Duodenal mucosa (tissue), 2 donors: ENCODE measurements at regions not wholly inside any gene's neighbourhood (a gene's known extent, or its start where the extent isn't known, plus 50 kb on each side); places are given as distances from the start of the nearest gene placed in this dataset.

ENCODE experiments used
- H3K27ac ChIP-seq: one replicate; pipeline ENCODE4 v1.7.0; 2013; ENCODE audit warnings: low read depth, low read length
- H3K27me3 ChIP-seq, 2 donors: one replicate each; pipeline ENCODE4 v1.7.0; 2013; ENCODE audit warnings: low read length in 2 of 2, control low read depth in 1 of 2; ENCODE audit not compliant: insufficient read depth in 2 of 2, control insufficient read depth in 1 of 2
- H3K36me3 ChIP-seq, 2 donors: one replicate each; pipeline ENCODE4 v1.7.0; 2013; ENCODE audit warnings: low read length in 2 of 2, control low read depth in 1 of 2; ENCODE audit not compliant: insufficient read depth in 2 of 2, control insufficient read depth in 1 of 2
- H3K4me1 ChIP-seq, 2 donors: one replicate each; pipeline ENCODE4 v1.7.0; 2013; ENCODE audit warnings: low read length in 2 of 2, control low read depth in 1 of 2; ENCODE audit not compliant: insufficient read depth in 2 of 2, control insufficient read depth in 1 of 2
- H3K4me3 ChIP-seq, 2 donors: one replicate each; pipeline ENCODE4 v1.7.0; 2013; ENCODE audit warnings: low read length in 2 of 2, low read depth in 1 of 2
- H3K9ac ChIP-seq, 2 donors: one replicate each; pipeline ENCODE4 v1.7.0; 2013; ENCODE audit warnings: low read length in 2 of 2, low read depth in 1 of 2
- H3K9me3 ChIP-seq, 2 donors: one replicate each; pipeline ENCODE4 v1.7.0; 2013; ENCODE audit warnings: low read length in 2 of 2, control low read depth in 1 of 2; ENCODE audit not compliant: control insufficient read depth in 1 of 2

DNA sequence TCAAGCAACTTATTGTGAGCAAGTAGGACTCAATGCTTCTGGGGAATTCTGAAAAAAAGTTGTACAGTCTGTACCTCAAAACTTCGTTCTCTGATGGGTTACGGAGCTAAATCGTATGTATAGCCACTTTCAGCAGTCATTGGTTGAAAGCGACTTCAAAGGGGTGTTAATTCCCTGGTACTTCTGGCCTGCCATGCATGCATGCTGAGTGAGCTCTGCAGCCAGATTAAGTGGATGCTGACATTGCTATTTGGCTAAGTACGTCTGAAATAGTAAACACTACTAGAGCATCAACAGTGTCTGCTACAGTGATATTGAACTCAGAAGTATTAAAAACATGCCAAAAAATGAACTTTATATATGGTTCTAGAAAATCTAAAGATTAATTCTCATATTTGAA is 1183.1 kb upstream of the PCDH20 start:
- H3K4me1 ChIP-seq = no peaks in the 10 kb centered on the region
- H3K9me3 ChIP-seq = peaks cover 0 to 6% of the 10 kb centered on the region in 2 donors
- H3K27me3 ChIP-seq = no peaks in the 10 kb centered on the region
- no peak overlapping the region for H3K27ac ChIP-seq
- no peak overlapping the region for H3K4me3 ChIP-seq
- H3K9ac ChIP-seq = no peak overlapping the region
- no peaks in the 10 kb centered on the region for H3K36me3 ChIP-seq

DNA sequence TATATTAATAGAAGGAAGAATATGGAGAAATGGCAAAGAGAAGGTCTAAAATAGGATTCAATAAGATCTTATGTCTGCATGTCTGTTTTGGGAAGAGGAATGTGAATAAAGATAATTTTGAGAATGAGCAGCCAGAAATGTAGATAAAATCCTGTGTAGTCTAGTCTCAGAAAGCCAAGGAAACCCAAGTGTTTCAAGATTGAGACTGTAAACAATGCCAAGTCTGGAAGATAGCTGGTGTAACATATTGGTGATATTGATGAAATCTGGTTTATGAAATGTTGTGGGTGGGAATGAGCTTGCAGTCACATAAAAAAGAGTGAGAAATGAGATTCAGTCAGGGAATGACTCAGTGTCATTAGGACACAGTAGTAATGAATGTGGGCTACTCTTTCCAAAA is 1180.3 kb upstream of the PCDH20 start:
- H3K4me1 ChIP-seq = no peaks in the 10 kb centered on the region
- H3K9ac ChIP-seq = no peak overlapping the region
- no peaks in the 10 kb centered on the region for H3K27me3 ChIP-seq
- H3K36me3 ChIP-seq = no peaks in the 10 kb centered on the region
- H3K9me3 ChIP-seq = no peaks in the 10 kb centered on the region
- no peak overlapping the region for H3K27ac ChIP-seq
- no peak overlapping the region for H3K4me3 ChIP-seq

DNA sequence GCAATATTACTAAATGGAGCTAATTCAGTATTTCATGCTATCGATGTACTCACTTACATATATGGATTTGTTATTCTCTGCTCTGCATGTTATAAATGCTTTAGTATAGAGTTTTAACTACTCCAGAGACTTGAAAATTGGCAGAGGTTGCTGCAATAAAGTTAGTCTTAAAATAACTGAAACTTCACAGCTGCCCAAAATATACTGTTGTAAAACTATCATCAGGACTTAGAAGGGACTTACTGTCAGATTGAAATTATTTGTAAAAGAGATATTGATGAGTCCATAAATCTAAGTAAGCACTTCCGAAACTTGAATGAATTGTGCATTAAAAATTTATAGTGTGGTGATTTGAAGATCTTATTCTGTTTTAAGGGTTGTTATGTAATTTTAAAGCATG is 1178.2 kb upstream of the PCDH20 start:
- Histone ChIP-seq H3K9ac (no peak overlapping the region), H3K9me3 (no peaks in the 10 kb centered on the region), H3K27me3 (no peaks in the 10 kb centered on the region), H3K4me1 (no peaks in the 10 kb centered on the region), H3K27ac (no peak overlapping the region), H3K36me3 (no peaks in the 10 kb centered on the region), H3K4me3 (no peak overlapping the region)

DNA sequence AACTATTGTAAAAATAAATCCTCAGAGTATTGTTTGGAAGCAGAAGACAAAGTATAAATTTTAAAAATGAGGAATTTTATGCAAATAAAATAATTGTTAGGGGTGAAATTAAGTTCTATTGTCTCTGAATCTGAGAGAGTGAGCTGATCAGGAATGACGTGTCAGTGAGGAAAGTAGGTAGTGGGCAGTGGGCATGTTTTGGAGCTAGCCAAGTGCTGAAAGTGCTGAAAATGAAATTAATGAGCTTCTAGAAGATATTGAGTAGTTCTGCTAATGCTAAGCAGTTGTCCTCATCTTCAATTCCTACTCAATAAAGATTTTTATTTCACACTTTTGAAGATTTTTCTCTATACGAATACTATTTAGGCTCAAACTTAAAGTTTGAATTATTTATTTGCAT is 1167.8 kb upstream of the PCDH20 start:
- no peaks in the 10 kb centered on the region for H3K27me3 ChIP-seq
- no peak overlapping the region for H3K27ac ChIP-seq
- H3K9ac ChIP-seq = no peak overlapping the region
- no peaks in the 10 kb centered on the region for H3K4me1 ChIP-seq
- no peaks in the 10 kb centered on the region for H3K36me3 ChIP-seq
- H3K9me3 ChIP-seq = peaks cover 0 to 3% of the 10 kb centered on the region in 2 donors
- H3K4me3 ChIP-seq = no peak overlapping the region

DNA sequence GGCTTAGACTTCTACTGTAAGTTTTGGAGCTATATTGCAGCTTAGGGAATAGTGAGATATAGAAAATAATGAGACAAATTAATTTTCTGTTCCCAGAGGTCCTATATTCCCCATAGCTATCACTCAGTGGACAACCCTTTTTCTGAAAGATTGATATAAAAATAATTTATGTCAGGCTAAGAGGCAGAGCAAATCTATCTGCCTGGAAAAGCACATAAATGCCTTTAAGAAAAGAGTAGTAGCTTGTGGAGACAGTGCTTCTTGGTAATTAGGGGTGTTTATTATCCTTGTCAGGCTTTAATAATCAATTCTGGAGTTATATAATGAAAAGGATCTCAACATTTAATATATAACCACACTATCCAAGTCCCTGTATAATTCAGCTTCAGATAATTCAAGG is 1162.8 kb upstream of the PCDH20 start:
- H3K9me3 ChIP-seq = no peaks in the 10 kb centered on the region
- no peak overlapping the region for H3K4me3 ChIP-seq
- no peaks in the 10 kb centered on the region for H3K27me3 ChIP-seq
- no peak overlapping the region for H3K9ac ChIP-seq
- no peaks in the 10 kb centered on the region for H3K4me1 ChIP-seq
- no peaks in the 10 kb centered on the region for H3K36me3 ChIP-seq
- H3K27ac ChIP-seq = no peak overlapping the region

DNA sequence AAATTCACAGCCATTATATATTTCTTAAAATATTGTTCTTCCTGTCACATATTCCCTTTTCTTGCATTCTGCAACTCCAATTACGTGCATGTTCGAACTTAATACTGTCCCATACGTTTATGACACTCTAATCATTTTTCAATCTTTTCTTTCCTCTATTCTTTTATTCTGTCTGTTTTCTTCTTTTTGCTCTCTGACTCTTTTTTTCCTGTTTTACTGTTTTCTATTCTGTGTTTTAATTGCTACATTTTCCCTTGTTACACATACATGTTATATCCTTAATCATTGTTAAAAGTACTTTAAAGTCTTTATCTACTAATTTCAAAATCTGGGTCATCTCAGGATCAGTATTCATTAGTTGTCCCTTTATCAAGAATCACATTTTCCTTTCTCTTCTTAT is 1149.1 kb upstream of the PCDH20 start:
- Histone ChIP-seq H3K4me3 (no peak overlapping the region), H3K4me1 (no peaks in the 10 kb centered on the region), H3K27me3 (no peaks in the 10 kb centered on the region), H3K9me3 (peaks cover 0 to 7% of the 10 kb centered on the region in 2 donors), H3K9ac (no peak overlapping the region), H3K27ac (no peak overlapping the region), H3K36me3 (no peaks in the 10 kb centered on the region)

DNA sequence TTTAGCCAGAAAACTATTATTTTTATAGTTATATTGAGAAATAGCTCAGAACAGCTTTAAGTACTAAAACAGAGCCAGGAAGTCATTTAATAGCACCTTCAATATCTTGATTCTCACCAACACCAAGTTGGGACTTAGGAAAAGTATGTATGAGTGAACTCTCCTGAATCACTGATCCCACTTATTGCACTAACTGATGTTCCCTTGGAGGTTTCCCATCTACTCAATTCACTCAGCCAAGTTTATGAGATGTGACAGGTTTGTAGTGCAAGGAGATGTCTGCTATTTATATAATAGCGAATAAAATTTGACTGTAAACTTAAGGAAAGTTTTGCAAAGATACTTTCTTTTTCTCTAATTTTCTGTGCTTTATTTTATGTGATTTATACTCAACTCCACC is 1147.6 kb upstream of the PCDH20 start:
- Histone ChIP-seq H3K36me3 (no peaks in the 10 kb centered on the region), H3K27me3 (no peaks in the 10 kb centered on the region), H3K27ac (no peak overlapping the region), H3K9ac (no peak overlapping the region), H3K9me3 (peaks cover 0 to 7% of the 10 kb centered on the region in 2 donors), H3K4me3 (no peak overlapping the region), H3K4me1 (no peaks in the 10 kb centered on the region)

DNA sequence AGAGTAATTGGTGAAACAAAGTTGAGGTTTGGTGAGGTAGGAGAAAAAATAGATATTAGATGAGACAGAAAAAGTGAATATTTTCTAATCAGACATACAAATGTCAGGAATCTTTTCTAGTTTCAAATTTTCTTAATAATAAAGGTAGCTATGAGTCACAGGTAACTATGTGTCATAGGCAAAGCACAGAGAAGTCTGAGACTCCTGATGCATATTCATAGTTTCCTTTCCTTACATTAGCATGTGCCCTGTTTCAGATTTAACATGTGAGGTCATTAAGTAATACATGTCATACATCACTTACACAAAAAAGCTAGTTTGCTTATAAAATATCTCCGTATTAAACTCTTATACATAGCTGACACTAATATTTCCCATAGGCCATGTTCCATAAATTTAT is 1141.3 kb upstream of the PCDH20 start:
- Histone ChIP-seq H3K27me3 (no peaks in the 10 kb centered on the region), H3K27ac (no peak overlapping the region), H3K36me3 (no peaks in the 10 kb centered on the region), H3K9me3 (no peaks in the 10 kb centered on the region), H3K4me1 (no peaks in the 10 kb centered on the region), H3K9ac (no peak overlapping the region), H3K4me3 (no peak overlapping the region)

DNA sequence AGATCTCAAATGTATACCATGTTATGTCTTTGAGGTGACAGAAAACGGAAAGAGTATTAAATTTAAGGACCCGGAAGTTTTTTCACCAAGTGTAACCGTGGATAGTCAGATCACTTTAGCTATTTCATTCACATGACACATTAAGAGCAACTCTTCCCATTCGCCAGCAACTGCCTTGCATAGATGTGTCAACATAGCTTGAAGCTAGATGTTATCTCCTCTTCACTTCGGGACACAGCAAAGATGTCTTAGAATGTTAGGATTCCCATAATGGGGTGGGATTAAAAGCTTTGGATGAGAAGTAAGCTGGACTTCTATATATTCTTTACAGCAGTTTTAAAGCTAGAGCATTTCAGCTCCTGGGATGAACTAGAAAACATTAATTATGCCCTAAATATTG is 1135.9 kb upstream of the PCDH20 start:
- H3K27ac ChIP-seq = no peak overlapping the region
- H3K4me1 ChIP-seq = no peaks in the 10 kb centered on the region
- H3K27me3 ChIP-seq = no peaks in the 10 kb centered on the region
- H3K9ac ChIP-seq = no peak overlapping the region
- no peaks in the 10 kb centered on the region for H3K36me3 ChIP-seq
- no peak overlapping the region for H3K4me3 ChIP-seq
- no peaks in the 10 kb centered on the region for H3K9me3 ChIP-seq

DNA sequence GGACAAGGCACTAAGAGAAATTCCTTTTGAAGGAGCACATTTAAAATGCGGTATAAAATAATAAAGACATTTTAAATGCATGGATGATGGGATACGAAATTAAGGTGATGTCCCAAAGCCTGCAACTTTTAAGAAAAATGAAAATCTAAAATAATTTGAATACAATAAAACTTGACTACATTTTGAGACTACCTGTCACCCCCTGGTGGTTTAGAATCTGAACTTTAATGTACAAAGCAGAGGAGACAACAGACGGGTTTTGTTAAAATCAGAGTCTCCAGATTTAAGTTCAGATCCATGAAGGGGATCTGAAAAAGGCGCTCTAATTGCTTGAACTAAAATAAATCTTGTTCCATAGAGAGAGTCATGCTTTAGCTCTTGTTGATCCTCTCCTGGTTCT is 1129.3 kb upstream of the PCDH20 start:
- Histone ChIP-seq H3K27me3 (no peaks in the 10 kb centered on the region), H3K4me1 (no peaks in the 10 kb centered on the region), H3K27ac (no peak overlapping the region), H3K9ac (no peak overlapping the region), H3K9me3 (no peaks in the 10 kb centered on the region), H3K4me3 (no peak overlapping the region), H3K36me3 (no peaks in the 10 kb centered on the region)

DNA sequence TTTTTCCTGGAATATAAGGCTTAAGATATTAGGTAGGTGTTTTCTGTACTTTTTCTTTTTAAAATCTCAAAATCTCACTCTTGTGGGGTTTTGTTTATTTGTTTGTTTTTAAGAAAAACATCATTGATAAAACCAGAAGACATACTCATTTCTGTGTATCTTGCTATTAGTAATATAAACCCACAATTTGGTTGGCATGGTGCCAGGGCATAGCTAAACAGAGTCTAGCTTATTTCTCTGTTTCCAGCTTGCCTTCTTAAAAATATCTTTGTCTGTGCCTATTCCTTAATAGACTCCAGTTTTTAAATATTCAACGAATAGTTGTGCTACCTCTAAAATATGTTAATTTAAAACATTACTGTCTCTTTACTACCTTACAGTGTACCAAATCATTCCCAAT is 1121.9 kb upstream of the PCDH20 start:
- no peaks in the 10 kb centered on the region for H3K27me3 ChIP-seq
- no peaks in the 10 kb centered on the region for H3K36me3 ChIP-seq
- peaks cover 0 to 4% of the 10 kb centered on the region in 2 donors for H3K9me3 ChIP-seq
- no peak overlapping the region for H3K4me3 ChIP-seq
- no peak overlapping the region for H3K27ac ChIP-seq
- H3K4me1 ChIP-seq = no peaks in the 10 kb centered on the region
- no peak overlapping the region for H3K9ac ChIP-seq
